Loucy (cell line): ENCODE measurements at regions not wholly inside any gene's neighbourhood (a gene's known extent, or its start where the extent isn't known, plus 50 kb on each side); places are given as distances from the start of the nearest gene placed in this dataset.

Source experiments
- H2AFZ ChIP-seq: fragments of 200-600 bp; sonication (generic); 2 replicates; pipeline ENCODE4 v1.6.0; 2016; ENCODE audit warnings: antibody characterized with exemption, mild to moderate bottlenecking, low read length, moderate library complexity
- H3F3A ChIP-seq: fragments of 200-600 bp; 2 replicates; pipeline ENCODE4 v1.6.0; 2016; ENCODE audit warnings: antibody characterized with exemption, low read depth, mild to moderate bottlenecking
- H3K27me3 ChIP-seq: fragments of 200-600 bp; sonication (generic); 2 replicates; pipeline ENCODE4 v1.6.1; 2014; ENCODE audit warnings: low read length, mild to moderate bottlenecking; ENCODE audit not compliant: insufficient read depth, poor library complexity, severe bottlenecking
- H3K36me3 ChIP-seq: fragments of 200-600 bp; sonication (generic); 2 replicates; pipeline ENCODE4 v1.6.1; 2016; ENCODE audit warnings: low read length; ENCODE audit not compliant: insufficient read depth
- H3K4me1 ChIP-seq: fragments of 200-600 bp; sonication (generic); 2 replicates; pipeline ENCODE4 v1.5.1; 2014; ENCODE audit warnings: low read length, mild to moderate bottlenecking; ENCODE audit not compliant: insufficient read depth, poor library complexity, severe bottlenecking
- H3K4me2 ChIP-seq: fragments of 200-600 bp; sonication (generic); 2 replicates; pipeline ENCODE4 v1.6.0; 2014; ENCODE audit warnings: antibody characterized with exemption, low read length, low read depth, mild to moderate bottlenecking; ENCODE audit not compliant: poor library complexity, severe bottlenecking
- H3K4me3 ChIP-seq: fragments of 200-600 bp; sonication (generic); 2 replicates; pipeline ENCODE4 v1.5.1; 2014; ENCODE audit warnings: low read length, mild to moderate bottlenecking, mixed read lengths; ENCODE audit not compliant: poor library complexity, severe bottlenecking
- H3K79me2 ChIP-seq: fragments of 200-600 bp; sonication (generic); 2 replicates; pipeline ENCODE4 v1.6.1; 2014; ENCODE audit warnings: low read length; ENCODE audit not compliant: insufficient read depth
- H3K9ac ChIP-seq: fragments of 200-600 bp; sonication (generic); 2 replicates; pipeline ENCODE4 v1.6.0; 2014; ENCODE audit warnings: mild to moderate bottlenecking, low read depth, low read length, moderate library complexity; ENCODE audit not compliant: poor library complexity, severe bottlenecking
- H3K9me2 ChIP-seq: fragments of 200-600 bp; sonication (generic); replicated peaks from 2 replicates; pipeline ENCODE4 v1.6.1; 2016; ENCODE audit warnings: low read depth, low read length, mixed read lengths
- H3K9me3 ChIP-seq: fragments of 200-600 bp; sonication (generic); 2 replicates; pipeline ENCODE4 v1.6.1; 2014; ENCODE audit warnings: mild to moderate bottlenecking, antibody characterized with exemption, low read length, low read depth; ENCODE audit not compliant: insufficient read depth
- H4K20me1 ChIP-seq: fragments of 200-600 bp; sonication (generic); 2 replicates; pipeline ENCODE4 v1.6.0; 2014; ENCODE audit warnings: antibody characterized with exemption, low read length, mild to moderate bottlenecking; ENCODE audit not compliant: insufficient read depth, poor library complexity, severe bottlenecking
- CTCF ChIP-seq: fragments of 200-600 bp; sonication (generic); conservative IDR thresholded peaks from 2 replicates; pipeline ENCODE4 v1.5.1; 2014; ENCODE audit warnings: mild to moderate bottlenecking, antibody characterized with exemption, low read length
- EZH2phosphoT487 ChIP-seq: fragments of 200-600 bp; IDR thresholded peaks from 2 replicates; pipeline ENCODE4 v1.6.1; 2018; ENCODE audit warnings: antibody characterized with exemption, mild to moderate bottlenecking, moderate library complexity, borderline replicate concordance

GRCh38 chr17:26782153-26782552 lies 511.8 kb upstream of the WSB1 start:
- H3K27me3 ChIP-seq: no peaks in the 10 kb centered on the region
- peaks cover 21% of the 10 kb centered on the region; the same call in 1 of the 2 replicates for H3K9me3 ChIP-seq
- H2AFZ ChIP-seq: no peak overlapping the region
- no peaks in the 10 kb centered on the region for H3K36me3 ChIP-seq
- no peaks in the 10 kb centered on the region for H3K79me2 ChIP-seq
- no peaks in the 10 kb centered on the region for H3F3A ChIP-seq
- no peak overlapping the region for H3K4me2 ChIP-seq
- H4K20me1 ChIP-seq: no peaks in the 10 kb centered on the region
- H3K9me2 ChIP-seq: no peaks in the 10 kb centered on the region
- H3K4me3 ChIP-seq: no peak overlapping the region
- H3K4me1 ChIP-seq: no peaks in the 10 kb centered on the region
- no peak overlapping the region for H3K9ac ChIP-seq
- no peak for TF ChIP-seq EZH2phosphoT487
- no peak for TF ChIP-seq CTCF

- Histone ChIP-seq H3K9me2 (no peaks in the 10 kb centered on the region), H3K27me3 (no peaks in the 10 kb centered on the region), H3K79me2 (no peaks in the 10 kb centered on the region), H2AFZ (no peak overlapping the region), H3K9me3 (peaks cover 61% of the 10 kb centered on the region; the same call in 1 of the 2 replicates), H3K9ac (no peak overlapping the region), H3K36me3 (no peaks in the 10 kb centered on the region), H3F3A (no peaks in the 10 kb centered on the region), H3K4me2 (no peak overlapping the region), H3K4me3 (no peak overlapping the region), H4K20me1 (no peaks in the 10 kb centered on the region), H3K4me1 (no peaks in the 10 kb centered on the region)
- no peak for TF ChIP-seq EZH2phosphoT487
- no peak for TF ChIP-seq CTCF
These were observed 501.4 kb upstream of the WSB1 start for GRCh38 chr17:26792486-26792885.

- no peak overlapping the region for H2AFZ ChIP-seq
- no peaks in the 10 kb centered on the region for H3K9me2 ChIP-seq
- peaks cover 23% of the 10 kb centered on the region; the same call in 1 of the 2 replicates for H3K9me3 ChIP-seq
- no peak overlapping the region for H3K9ac ChIP-seq
- no peaks in the 10 kb centered on the region for H3K27me3 ChIP-seq
- H3K4me1 ChIP-seq: no peaks in the 10 kb centered on the region
- no peak overlapping the region for H3K4me3 ChIP-seq
- H3F3A ChIP-seq: no peaks in the 10 kb centered on the region
- TF ChIP-seq EZH2phosphoT487: no peak
- no peak for TF ChIP-seq CTCF
- no peaks in the 10 kb centered on the region for H4K20me1 ChIP-seq
- no peaks in the 10 kb centered on the region for H3K36me3 ChIP-seq
- H3K4me2 ChIP-seq: no peak overlapping the region
- no peaks in the 10 kb centered on the region for H3K79me2 ChIP-seq
These were observed 486.9 kb upstream of the WSB1 start for GRCh38 chr17:26807024-26807423.
